Osteocyte (in vitro differentiated cells): ENCODE measurements at regions not wholly inside any gene's neighbourhood (a gene's known extent, or its start where the extent isn't known, plus 50 kb on each side); places are given as distances from the start of the nearest gene placed in this dataset.

Source experiments
- DNase-seq: peaks from one replicate; pipeline ENCODE4 v3.0.0; 2021; ENCODE audit warnings: mixed read lengths; ENCODE audit not compliant: unreplicated experiment; ENCODE audit errors: extremely low spot score
- H3K27ac Mint-ChIP-seq: one replicate; pipeline ENCODE4 v1.8.0; 2021; ENCODE audit warnings: mild to moderate bottlenecking, mixed read lengths; ENCODE audit not compliant: unreplicated experiment
- H3K27me3 Mint-ChIP-seq: one replicate; pipeline ENCODE4 v1.8.0; 2021; ENCODE audit warnings: mixed read lengths; ENCODE audit not compliant: unreplicated experiment
- H3K36me3 Mint-ChIP-seq: one replicate; pipeline ENCODE4 v1.8.0; 2021; ENCODE audit warnings: mixed read lengths; ENCODE audit not compliant: unreplicated experiment
- H3K4me1 Mint-ChIP-seq: one replicate; pipeline ENCODE4 v1.8.0; 2021; ENCODE audit warnings: mixed read lengths; ENCODE audit not compliant: unreplicated experiment
- H3K4me3 Mint-ChIP-seq: one replicate; pipeline ENCODE4 v1.8.0; 2021; ENCODE audit warnings: mild to moderate bottlenecking, moderate library complexity, mixed read lengths; ENCODE audit not compliant: unreplicated experiment
- H3K9me3 Mint-ChIP-seq: one replicate; pipeline ENCODE4 v1.8.0; 2021; ENCODE audit warnings: mixed read lengths; ENCODE audit not compliant: unreplicated experiment
- TF ChIP-seq, protein P1 (sequence below): fragments of 200-600 bp; sonication (generic); IDR thresholded peaks from 2 replicates; pipeline ENCODE4 v1.5.0; 2021; ENCODE audit warnings: antibody characterized with exemption, mild to moderate bottlenecking, moderate library complexity

DNA sequence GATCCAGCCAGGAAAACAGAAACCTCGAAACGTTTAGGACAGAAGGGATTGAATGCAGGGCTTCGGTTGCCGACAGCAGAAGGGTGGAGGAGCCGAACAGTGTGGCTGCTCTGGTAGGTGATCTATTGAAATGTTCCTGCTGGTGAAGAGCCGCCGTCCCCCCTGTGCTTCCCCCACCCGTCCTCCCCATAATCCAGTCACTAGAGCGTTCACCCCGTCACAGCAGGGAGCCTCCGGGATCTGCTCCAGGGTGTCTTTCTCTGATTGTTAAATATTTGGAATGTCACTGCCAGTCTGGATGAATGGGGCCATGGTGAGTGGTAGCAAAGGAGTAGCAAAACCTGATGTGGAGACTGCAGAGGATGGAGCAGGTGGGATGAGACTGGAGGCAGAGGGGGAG, 255.1 kb upstream of the CSF3R start:
- H3K4me1 Mint-ChIP-seq, result no peaks in the 10 kb centered on the region

DNA sequence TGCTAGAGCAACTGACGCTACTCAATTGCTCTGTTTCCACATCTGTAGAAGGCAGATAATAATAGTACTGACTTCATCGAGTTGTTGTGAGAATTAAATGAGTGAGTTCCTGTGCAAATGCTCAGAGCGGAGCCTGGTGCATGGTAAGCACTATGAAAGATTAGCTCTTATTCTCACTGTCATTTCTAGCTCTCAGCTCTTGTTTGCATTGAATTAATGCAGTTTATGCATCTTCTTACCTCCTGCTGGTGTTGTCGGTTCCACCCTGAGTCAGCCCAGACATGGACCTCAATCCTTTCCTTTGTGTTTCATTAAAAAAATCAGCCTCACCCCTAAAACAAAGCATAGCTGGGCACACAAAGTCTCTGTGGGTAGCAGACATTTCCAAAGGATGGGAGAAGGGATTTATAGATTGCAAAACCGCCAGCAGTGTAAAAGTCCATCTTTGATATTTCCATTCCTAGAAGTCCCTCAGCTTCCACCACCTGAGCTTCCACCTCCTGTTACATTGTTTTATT, 254.4 kb upstream of the CSF3R start:
- DNase-seq, result no peak
- TF ChIP-seq, protein P1, sequence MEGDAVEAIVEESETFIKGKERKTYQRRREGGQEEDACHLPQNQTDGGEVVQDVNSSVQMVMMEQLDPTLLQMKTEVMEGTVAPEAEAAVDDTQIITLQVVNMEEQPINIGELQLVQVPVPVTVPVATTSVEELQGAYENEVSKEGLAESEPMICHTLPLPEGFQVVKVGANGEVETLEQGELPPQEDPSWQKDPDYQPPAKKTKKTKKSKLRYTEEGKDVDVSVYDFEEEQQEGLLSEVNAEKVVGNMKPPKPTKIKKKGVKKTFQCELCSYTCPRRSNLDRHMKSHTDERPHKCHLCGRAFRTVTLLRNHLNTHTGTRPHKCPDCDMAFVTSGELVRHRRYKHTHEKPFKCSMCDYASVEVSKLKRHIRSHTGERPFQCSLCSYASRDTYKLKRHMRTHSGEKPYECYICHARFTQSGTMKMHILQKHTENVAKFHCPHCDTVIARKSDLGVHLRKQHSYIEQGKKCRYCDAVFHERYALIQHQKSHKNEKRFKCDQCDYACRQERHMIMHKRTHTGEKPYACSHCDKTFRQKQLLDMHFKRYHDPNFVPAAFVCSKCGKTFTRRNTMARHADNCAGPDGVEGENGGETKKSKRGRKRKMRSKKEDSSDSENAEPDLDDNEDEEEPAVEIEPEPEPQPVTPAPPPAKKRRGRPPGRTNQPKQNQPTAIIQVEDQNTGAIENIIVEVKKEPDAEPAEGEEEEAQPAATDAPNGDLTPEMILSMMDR, result no peak
- Mint-ChIP-seq H3K4me1 (no peaks in the 10 kb centered on the region), H3K9me3 (peaks cover 3% of the 10 kb centered on the region), H3K27me3 (no peaks in the 10 kb centered on the region), H3K4me3 (no peak overlapping the region), H3K36me3 (no peaks in the 10 kb centered on the region), H3K27ac (no peak overlapping the region)

More for the DNA sequence above, 255.1 kb upstream of the CSF3R start:
- Mint-ChIP-seq H3K4me3 (no peak overlapping the region), H3K36me3 (no peaks in the 10 kb centered on the region), H3K27me3 (no peaks in the 10 kb centered on the region), H3K27ac (no peak overlapping the region), H3K9me3 (peaks cover 3% of the 10 kb centered on the region)
- no peak for DNase-seq
- TF ChIP-seq, protein P1, result no peak

DNA sequence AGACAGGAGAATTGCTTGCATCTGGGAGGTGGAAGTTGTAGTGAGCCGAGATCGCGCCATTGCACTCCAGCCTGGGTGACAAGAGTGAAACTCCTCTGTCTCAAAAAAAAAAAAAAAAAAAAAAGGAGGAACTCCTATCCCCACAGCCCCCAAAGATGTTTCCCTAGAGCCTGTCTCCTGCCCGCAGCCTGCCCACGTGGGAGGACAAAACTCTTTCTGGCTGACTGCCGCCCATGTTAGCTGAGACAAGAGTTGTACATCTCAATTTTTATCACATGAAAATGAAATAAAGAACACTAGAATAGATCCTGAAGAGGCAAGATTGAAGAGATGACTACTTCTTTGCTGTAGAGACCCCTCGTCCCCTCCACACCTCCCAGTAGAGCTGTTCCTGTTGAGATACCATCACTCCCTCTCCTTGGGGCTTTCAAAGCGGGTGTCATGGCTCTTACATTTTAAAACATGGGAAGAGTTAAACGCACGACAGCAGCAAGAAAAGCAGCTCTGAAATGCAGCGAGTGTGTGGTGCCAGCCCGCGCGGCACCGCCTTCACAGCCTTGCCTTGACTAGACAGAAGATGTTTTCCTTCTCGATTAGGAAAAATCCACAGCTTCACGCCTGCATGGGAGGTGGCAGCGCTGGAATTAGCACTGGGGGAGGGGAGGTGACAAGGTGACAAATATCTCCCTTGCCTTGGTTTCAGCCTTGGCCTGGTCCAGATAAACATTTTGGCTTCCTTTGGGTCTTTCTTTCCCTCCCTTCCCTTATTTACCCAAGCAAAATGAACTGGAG, 253.4 kb upstream of the CSF3R start:
- Mint-ChIP-seq H3K27me3 (no peaks in the 10 kb centered on the region), H3K4me3 (no peak overlapping the region), H3K4me1 (no peaks in the 10 kb centered on the region), H3K9me3 (peaks cover 3% of the 10 kb centered on the region), H3K27ac (no peak overlapping the region), H3K36me3 (no peaks in the 10 kb centered on the region)
- TF ChIP-seq, protein P1, result no peak
- DNase-seq, result no peak

DNA sequence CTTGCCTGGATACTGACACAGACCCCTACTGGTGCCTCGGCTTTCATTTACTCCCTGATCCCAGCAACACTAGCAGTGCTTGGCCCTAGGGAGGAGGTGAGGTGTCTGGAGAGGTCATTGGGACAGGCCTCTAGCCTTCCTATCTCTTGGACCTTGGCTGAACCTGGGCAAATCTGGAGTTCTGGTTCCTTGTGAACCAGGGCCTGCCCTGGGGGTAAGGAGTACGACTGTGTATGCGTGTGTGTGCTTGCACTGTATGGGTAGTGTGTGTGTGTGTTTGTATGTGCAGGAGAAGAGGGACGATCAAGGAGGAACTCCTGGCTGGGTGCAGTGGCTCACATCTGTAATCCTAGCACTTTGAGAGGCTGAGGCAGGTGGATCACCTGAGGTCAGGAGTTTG, 252.7 kb upstream of the CSF3R start:
- no peaks in the 10 kb centered on the region for H3K9me3 Mint-ChIP-seq
- TF ChIP-seq, protein P1, result no peak
- no peak overlapping the region for H3K27ac Mint-ChIP-seq
- no peaks in the 10 kb centered on the region for H3K27me3 Mint-ChIP-seq
- H3K36me3 Mint-ChIP-seq, result no peaks in the 10 kb centered on the region
- no peak for DNase-seq
- no peak overlapping the region for H3K4me3 Mint-ChIP-seq
- H3K4me1 Mint-ChIP-seq, result no peaks in the 10 kb centered on the region

DNA sequence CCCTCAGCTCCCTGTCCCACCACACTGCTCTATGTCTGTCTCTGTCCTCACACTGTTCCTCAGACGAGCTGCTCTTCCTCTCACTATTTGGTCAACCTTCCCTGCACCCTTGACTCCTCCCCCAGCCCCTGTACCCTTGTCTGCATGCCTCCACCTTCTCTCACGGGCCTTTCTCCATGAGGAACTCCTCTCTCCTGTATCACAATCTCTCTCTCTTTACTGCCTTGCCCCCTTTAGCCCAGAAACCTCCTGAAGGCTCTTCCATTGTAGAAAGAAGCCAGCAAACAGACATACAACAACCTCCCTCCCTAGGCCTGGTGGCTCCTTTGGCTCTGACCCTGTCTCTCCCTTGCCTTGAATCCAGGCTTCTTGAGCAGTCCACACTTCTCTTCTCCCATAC, 251.6 kb upstream of the CSF3R start:
- Mint-ChIP-seq H3K9me3 (no peaks in the 10 kb centered on the region), H3K27me3 (no peaks in the 10 kb centered on the region), H3K4me1 (no peaks in the 10 kb centered on the region), H3K27ac (no peak overlapping the region), H3K36me3 (no peaks in the 10 kb centered on the region), H3K4me3 (no peak overlapping the region)
- no peak for DNase-seq
- TF ChIP-seq, protein P1, result no peak
